IMR-90 (cell line): ENCODE measurements at regions not wholly inside any gene's neighbourhood (a gene's known extent, or its start where the extent isn't known, plus 50 kb on each side); places are given as distances from the start of the nearest gene placed in this dataset.

Source experiments
- POLR2A ChIP-seq: IDR thresholded peaks from 2 replicates; pipeline ENCODE4 v1.6.1; 2012; ENCODE audit warnings: mild to moderate bottlenecking, low read depth, low read length
- TF ChIP-seq, protein P1 (sequence below): conservative IDR thresholded peaks from 2 replicates; pipeline ENCODE4 v1.5.1; 2012; ENCODE audit warnings: mild to moderate bottlenecking, low read depth, low read length, improper control_type of control experiment
- TF ChIP-seq, protein P2 (sequence below): fragments of 150-350 bp; IDR thresholded peaks from 2 replicates; pipeline ENCODE4 v1.6.1; 2017; ENCODE audit warnings: mild to moderate bottlenecking, antibody characterized with exemption, low read length, low read depth

DNA sequence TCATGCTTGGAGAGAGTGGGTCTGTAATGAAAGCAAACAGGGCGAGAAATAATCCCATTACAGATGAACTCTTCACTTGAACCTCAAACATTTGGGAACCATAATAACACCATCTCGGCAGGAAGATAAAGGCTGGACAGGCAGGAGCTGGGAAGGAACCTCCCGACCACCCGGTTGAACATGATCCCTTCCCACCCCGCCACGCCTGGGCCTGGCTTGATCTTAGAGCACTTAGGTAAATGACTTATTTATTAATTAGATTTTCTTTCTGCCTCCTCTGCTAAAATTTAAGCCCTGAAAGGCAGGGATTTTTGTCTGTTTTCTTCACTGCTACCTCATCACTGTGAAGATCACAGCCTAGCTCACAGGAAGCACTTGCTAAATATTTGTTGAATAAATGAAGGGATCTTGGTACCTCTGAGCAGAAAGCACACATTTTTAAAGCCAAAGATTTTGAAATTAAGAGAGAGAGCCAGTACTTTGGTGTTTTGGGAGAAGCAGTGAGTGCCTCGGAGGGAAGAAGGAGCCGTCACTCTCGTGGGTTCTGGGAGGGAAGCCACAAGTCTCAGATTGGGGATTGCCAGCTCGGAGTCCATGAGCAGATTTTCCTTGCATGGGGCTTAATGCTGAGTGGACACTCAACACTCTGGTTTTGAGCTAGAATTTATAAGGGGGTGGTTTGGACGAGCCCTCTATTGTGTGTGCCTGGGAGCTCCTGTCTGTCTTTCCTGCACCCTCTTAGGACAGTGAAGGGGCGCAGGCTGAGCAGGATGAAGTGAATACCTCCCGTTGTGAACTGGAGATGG lies 133.3 kb downstream of the MACROH2A1 start:
- TF ChIP-seq, protein P1, sequence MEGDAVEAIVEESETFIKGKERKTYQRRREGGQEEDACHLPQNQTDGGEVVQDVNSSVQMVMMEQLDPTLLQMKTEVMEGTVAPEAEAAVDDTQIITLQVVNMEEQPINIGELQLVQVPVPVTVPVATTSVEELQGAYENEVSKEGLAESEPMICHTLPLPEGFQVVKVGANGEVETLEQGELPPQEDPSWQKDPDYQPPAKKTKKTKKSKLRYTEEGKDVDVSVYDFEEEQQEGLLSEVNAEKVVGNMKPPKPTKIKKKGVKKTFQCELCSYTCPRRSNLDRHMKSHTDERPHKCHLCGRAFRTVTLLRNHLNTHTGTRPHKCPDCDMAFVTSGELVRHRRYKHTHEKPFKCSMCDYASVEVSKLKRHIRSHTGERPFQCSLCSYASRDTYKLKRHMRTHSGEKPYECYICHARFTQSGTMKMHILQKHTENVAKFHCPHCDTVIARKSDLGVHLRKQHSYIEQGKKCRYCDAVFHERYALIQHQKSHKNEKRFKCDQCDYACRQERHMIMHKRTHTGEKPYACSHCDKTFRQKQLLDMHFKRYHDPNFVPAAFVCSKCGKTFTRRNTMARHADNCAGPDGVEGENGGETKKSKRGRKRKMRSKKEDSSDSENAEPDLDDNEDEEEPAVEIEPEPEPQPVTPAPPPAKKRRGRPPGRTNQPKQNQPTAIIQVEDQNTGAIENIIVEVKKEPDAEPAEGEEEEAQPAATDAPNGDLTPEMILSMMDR: no peak
- TF ChIP-seq, protein P2, sequence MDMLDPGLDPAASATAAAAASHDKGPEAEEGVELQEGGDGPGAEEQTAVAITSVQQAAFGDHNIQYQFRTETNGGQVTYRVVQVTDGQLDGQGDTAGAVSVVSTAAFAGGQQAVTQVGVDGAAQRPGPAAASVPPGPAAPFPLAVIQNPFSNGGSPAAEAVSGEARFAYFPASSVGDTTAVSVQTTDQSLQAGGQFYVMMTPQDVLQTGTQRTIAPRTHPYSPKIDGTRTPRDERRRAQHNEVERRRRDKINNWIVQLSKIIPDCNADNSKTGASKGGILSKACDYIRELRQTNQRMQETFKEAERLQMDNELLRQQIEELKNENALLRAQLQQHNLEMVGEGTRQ: no peak
- TF ChIP-seq POLR2A: no peak
